Fibroblast of lung (primary cell): ENCODE measurements at regions not wholly inside any gene's neighbourhood (a gene's known extent, or its start where the extent isn't known, plus 50 kb on each side); places are given as distances from the start of the nearest gene placed in this dataset.

Experiments used
- DNase-seq, 2 donors: peaks; one replicate each; pipeline versions ENCODE4 v3.0.0 to v3.0.0-alpha.2; 2010; ENCODE audit warnings: low read depth in 2 of 2
- H2AFZ ChIP-seq: 2 replicates; pipeline ENCODE4 v1.5.1; 2012; ENCODE audit warnings: low read length, control low read depth, inconsistent platforms
- H3K27ac ChIP-seq: 2 replicates; pipeline ENCODE4 v1.5.1; 2011; ENCODE audit warnings: low read length, control low read depth; ENCODE audit not compliant: insufficient read depth
- H3K27me3 ChIP-seq: 2 replicates; pipeline ENCODE4 v1.5.1; 2011; ENCODE audit warnings: mild to moderate bottlenecking, low read length; ENCODE audit not compliant: control insufficient read depth, insufficient read depth
- H3K36me3 ChIP-seq: 2 replicates; pipeline ENCODE4 v1.5.1; 2011; ENCODE audit warnings: low read length; ENCODE audit not compliant: control insufficient read depth, insufficient read depth
- H3K4me1 ChIP-seq: 2 replicates; pipeline ENCODE4 v1.5.1; 2011; ENCODE audit warnings: low read length; ENCODE audit not compliant: control insufficient read depth, insufficient read depth; ENCODE audit errors: extremely low read depth
- H3K4me2 ChIP-seq: 2 replicates; pipeline ENCODE4 v1.5.1; 2011; ENCODE audit warnings: low read length, control low read depth; ENCODE audit not compliant: insufficient read depth; ENCODE audit errors: extremely low read depth
- H3K4me3 ChIP-seq, 4 experiments: fragments of 200-600 bp in 1 of 4; sonication (generic) in 1 of 4; replicated peaks in 1 of 4; 2 replicates each; pipeline ENCODE4 v1.5.1; 2011 to 2016; ENCODE audit warnings: low read length in 4 of 4, low read depth in 3 of 4, mild to moderate bottlenecking in 3 of 4, control low read depth in 2 of 4, inconsistent platforms in 1 of 4, mixed read lengths in 1 of 4; ENCODE audit not compliant: insufficient read depth in 1 of 4; ENCODE audit errors: control extremely low read depth in 1 of 4
- H3K79me2 ChIP-seq: 2 replicates; pipeline ENCODE4 v1.5.1; 2012; ENCODE audit warnings: mild to moderate bottlenecking, low read length, inconsistent platforms; ENCODE audit not compliant: control insufficient read depth, insufficient read depth
- H3K9ac ChIP-seq: 2 replicates; pipeline ENCODE4 v1.5.1; 2011; ENCODE audit warnings: mild to moderate bottlenecking, low read length, control low read depth; ENCODE audit not compliant: insufficient read depth
- H3K9me3 ChIP-seq: 2 replicates; pipeline ENCODE4 v1.5.1; 2012; ENCODE audit warnings: low read depth, low read length; ENCODE audit not compliant: control insufficient read depth, insufficient read depth
- H4K20me1 ChIP-seq: 2 replicates; pipeline ENCODE4 v1.5.1; 2011; ENCODE audit warnings: low read length; ENCODE audit not compliant: control insufficient read depth, insufficient read depth; ENCODE audit errors: extremely low read depth
- EZH2 ChIP-seq: IDR thresholded peaks from 2 replicates; pipeline ENCODE4 v1.5.1; 2012; ENCODE audit warnings: low read length, control low read depth, mild to moderate bottlenecking; ENCODE audit errors: missing control alignments
- TF ChIP-seq, protein P1 (sequence below), 2 donors: IDR thresholded peaks in 1 of 2; conservative IDR thresholded peaks in 1 of 2; 1 replicate in 1 of 2; 2 replicates in 1 of 2; pipeline ENCODE4 v1.5.1; 2011 to 2012; ENCODE audit warnings: low read length in 2 of 2, control low read depth in 1 of 2, inconsistent platforms in 1 of 2, low read depth in 1 of 2, mild to moderate bottlenecking in 1 of 2

DNA sequence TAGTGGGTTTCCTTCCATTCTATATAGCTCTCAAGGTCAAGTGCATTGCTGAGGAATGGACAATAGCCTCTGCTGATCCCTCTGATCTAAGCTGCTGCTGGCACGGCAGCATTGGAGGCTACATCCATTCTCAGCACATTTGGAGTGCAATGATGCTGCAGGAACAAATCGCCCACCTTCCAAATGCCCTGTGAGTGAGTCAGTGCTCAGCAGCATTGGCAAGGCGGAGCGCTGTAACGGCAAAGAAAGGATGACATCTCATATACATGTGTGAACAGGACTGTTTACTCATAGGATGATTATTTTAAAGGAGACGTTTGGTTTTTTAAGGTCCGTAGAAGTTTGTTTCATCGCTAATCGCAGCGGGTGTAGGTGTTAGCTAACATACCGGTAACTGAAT, 408.7 kb downstream of the ARHGEF28 start:
- Histone ChIP-seq H3K4me2 (no peak overlapping the region), H3K27ac (no peak overlapping the region)

DNA sequence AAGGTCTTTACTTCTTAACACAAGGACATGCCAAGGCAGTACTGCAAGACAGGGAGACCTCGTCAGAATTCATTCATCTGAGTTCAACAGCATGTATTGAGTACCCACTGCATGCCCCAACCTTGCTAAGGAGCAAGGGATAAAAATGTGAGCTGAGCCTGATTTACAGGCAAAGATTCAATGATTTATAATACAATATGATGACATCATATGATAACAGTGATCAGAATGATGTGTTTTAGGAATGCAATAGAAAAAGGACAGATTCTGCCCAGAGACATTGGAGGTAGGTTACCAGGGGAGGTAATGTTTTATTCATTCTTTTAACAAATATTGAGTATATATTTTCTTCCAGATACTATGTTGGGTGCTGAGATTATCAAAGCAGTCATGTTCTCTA, 406.6 kb downstream of the ARHGEF28 start:
- Histone ChIP-seq H3K27me3 (no peaks in the 10 kb centered on the region), H3K4me1 (no peaks in the 10 kb centered on the region), H2AFZ (no peak overlapping the region), H3K27ac (no peak overlapping the region), H3K36me3 (no peaks in the 10 kb centered on the region), H3K79me2 (no peaks in the 10 kb centered on the region), H4K20me1 (no peaks in the 10 kb centered on the region), H3K9ac (no peak overlapping the region), H3K4me2 (no peak overlapping the region), H3K9me3 (no peaks in the 10 kb centered on the region), H3K4me3 (no peak overlapping the region)
- no peak for DNase-seq
- no peak for TF ChIP-seq EZH2
- TF ChIP-seq, protein P1, sequence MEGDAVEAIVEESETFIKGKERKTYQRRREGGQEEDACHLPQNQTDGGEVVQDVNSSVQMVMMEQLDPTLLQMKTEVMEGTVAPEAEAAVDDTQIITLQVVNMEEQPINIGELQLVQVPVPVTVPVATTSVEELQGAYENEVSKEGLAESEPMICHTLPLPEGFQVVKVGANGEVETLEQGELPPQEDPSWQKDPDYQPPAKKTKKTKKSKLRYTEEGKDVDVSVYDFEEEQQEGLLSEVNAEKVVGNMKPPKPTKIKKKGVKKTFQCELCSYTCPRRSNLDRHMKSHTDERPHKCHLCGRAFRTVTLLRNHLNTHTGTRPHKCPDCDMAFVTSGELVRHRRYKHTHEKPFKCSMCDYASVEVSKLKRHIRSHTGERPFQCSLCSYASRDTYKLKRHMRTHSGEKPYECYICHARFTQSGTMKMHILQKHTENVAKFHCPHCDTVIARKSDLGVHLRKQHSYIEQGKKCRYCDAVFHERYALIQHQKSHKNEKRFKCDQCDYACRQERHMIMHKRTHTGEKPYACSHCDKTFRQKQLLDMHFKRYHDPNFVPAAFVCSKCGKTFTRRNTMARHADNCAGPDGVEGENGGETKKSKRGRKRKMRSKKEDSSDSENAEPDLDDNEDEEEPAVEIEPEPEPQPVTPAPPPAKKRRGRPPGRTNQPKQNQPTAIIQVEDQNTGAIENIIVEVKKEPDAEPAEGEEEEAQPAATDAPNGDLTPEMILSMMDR (conservative IDR thresholded peaks at IDR 0.05 in 1 of 2, IDR thresholded peaks at IDR 0.05 in 1 of 2; ENCODE audit: low read depth in 1 of 2, low read length in 2 of 2): no peak

More for the DNA sequence above, 408.7 kb downstream of the ARHGEF28 start:
- H3K4me3 ChIP-seq: no peak overlapping the region
- H3K9me3 ChIP-seq: no peaks in the 10 kb centered on the region
- no peaks in the 10 kb centered on the region for H4K20me1 ChIP-seq
- peak; percentile 32 to 97 for DNase-seq
- no peaks in the 10 kb centered on the region for H3K36me3 ChIP-seq
- no peak overlapping the region for H3K9ac ChIP-seq
- no peaks in the 10 kb centered on the region for H3K4me1 ChIP-seq
- TF ChIP-seq EZH2: no peak
- TF ChIP-seq, protein P1 (conservative IDR thresholded peaks at IDR 0.05 in 1 of 2, IDR thresholded peaks at IDR 0.05 in 1 of 2; ENCODE audit: low read depth in 1 of 2, low read length in 2 of 2): no peak
- H2AFZ ChIP-seq: no peak overlapping the region
- H3K79me2 ChIP-seq: no peaks in the 10 kb centered on the region
- no peaks in the 10 kb centered on the region for H3K27me3 ChIP-seq

DNA sequence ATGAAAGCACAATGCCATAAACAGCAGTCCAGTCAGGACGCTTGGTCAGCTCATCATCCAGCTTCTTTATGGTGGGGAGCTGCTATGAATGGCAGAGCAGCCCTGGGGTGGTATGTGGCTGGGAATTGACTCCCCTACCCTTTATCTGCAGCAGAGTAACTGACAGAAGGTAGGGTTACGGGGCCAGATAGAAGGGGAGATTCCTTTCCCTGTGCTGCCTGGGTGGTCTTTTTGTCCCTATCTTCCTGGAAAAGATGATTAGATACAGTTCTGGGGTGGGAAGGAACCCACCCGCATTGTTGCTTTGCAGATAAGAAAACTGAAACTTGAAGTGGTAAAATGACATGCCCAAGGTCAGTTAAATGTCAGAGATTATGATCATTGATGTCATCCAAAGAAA, 405.5 kb downstream of the ARHGEF28 start:
- Histone ChIP-seq H3K4me1 (no peaks in the 10 kb centered on the region), H3K9me3 (no peaks in the 10 kb centered on the region), H3K36me3 (no peaks in the 10 kb centered on the region), H3K4me3 (no peak overlapping the region), H2AFZ (no peak overlapping the region), H3K27me3 (no peaks in the 10 kb centered on the region), H3K79me2 (no peaks in the 10 kb centered on the region), H4K20me1 (no peaks in the 10 kb centered on the region), H3K27ac (no peak overlapping the region), H3K9ac (no peak overlapping the region), H3K4me2 (no peak overlapping the region)
- no peak for DNase-seq
- TF ChIP-seq, protein P1 (conservative IDR thresholded peaks at IDR 0.05 in 1 of 2, IDR thresholded peaks at IDR 0.05 in 1 of 2; ENCODE audit: low read depth in 1 of 2, low read length in 2 of 2): no peak
- no peak for TF ChIP-seq EZH2
